GM13976 (cell line): ENCODE measurements at regions not wholly inside any gene's neighbourhood (a gene's known extent, or its start where the extent isn't known, plus 50 kb on each side); places are given as distances from the start of the nearest gene placed in this dataset.

ENCODE experiments used
- DNase-seq: peaks from one replicate; pipeline ENCODE4 v3.0.0; 2012; ENCODE audit warnings: low spot score
- CTCF ChIP-seq: IDR thresholded peaks from 2 replicates; pipeline ENCODE4 v1.5.1; 2012; ENCODE audit warnings: borderline replicate concordance, mild to moderate bottlenecking; ENCODE audit not compliant: insufficient read depth; ENCODE audit errors: extremely low read depth, missing control alignments, control extremely low read depth
- in situ Hi-C: fragments of 300-500 bp; cut with MboI; formaldehyde crosslinking; loops from one replicate; pipeline ENCODE4 v1.12.0; 2022; ENCODE audit warnings: low sequenced_read_pairs, mixed read lengths, inconsistent platforms; ENCODE audit not compliant: unreplicated experiment

- in situ Hi-C loops: no loop called here
- DNase-seq: no peak
- TF ChIP-seq CTCF: no peak
Observed at GRCh38 chr6:1516742-1517520, 92.8 kb upstream of the FOXC1 start.

GRCh38 chr6:1518855-1519254 lies 90.9 kb upstream of the FOXC1 start:
- in situ Hi-C loops: no loop called here
- no peak for TF ChIP-seq CTCF
- DNase-seq: no peak

GRCh38 chr6:1519597-1519996 lies 90.1 kb upstream of the FOXC1 start:
- no peak for TF ChIP-seq CTCF
- in situ Hi-C loops: no loop called here
- DNase-seq: no peak

GRCh38 chr6:1522779-1523178 lies 86.9 kb upstream of the FOXC1 start:
- in situ Hi-C loops: no loop called here
- no peak for DNase-seq
- TF ChIP-seq CTCF: no peak

- DNase-seq: peak; percentile 83
- in situ Hi-C loops: no loop called here
- peak; percentile 62 for TF ChIP-seq CTCF
Observed at GRCh38 chr6:1524040-1524480, 85.7 kb upstream of the FOXC1 start.

- TF ChIP-seq CTCF: no peak
- in situ Hi-C loops: no loop called here
- DNase-seq: no peak
Observed at GRCh38 chr6:1525364-1526038, 84.2 kb upstream of the FOXC1 start.
